ENCODE measurements at regions not wholly inside any gene's neighbourhood (a gene's known extent, or its start where the extent isn't known, plus 50 kb on each side); places are given as distances from the start of the nearest gene placed in this dataset.

- Histone ChIP-seq H3K9me3 (ENCODE audit: insufficient read depth in 2 of 2, low read depth in 1 of 2, low read length in 1 of 2) (no peaks in the 10 kb centered on the region), H4K20me1 (replicated peaks in 1 of 2; ENCODE audit: control insufficient read depth in 1 of 2, insufficient read depth in 2 of 2, low read length in 2 of 2) (no peaks in the 10 kb centered on the region), H3K27me3 (replicated peaks in 1 of 4; ENCODE audit: control insufficient read depth in 3 of 4, extremely low read depth in 1 of 4, insufficient read depth in 3 of 4, low read length in 3 of 4) (no peaks in the 10 kb centered on the region), H2BK120ac (replicated peaks; ENCODE audit: low read depth, low read length) (no peak overlapping the region), H3K9ac (replicated peaks in 1 of 4; ENCODE audit: extremely low read depth in 1 of 4, low read depth in 3 of 4, low read length in 3 of 4) (no peak overlapping the region), H3K4me3 (ENCODE audit: extremely low read depth in 1 of 4, insufficient read depth in 2 of 4, low read depth in 3 of 4, low read length in 4 of 4) (no peak overlapping the region), H4K8ac (ENCODE audit: extremely low read depth, insufficient read depth, low read length) (no peak overlapping the region), H2BK12ac (ENCODE audit: low read depth, low read length) (no peak overlapping the region), H3K27ac (ENCODE audit: low read depth, low read length) (no peak overlapping the region), H2AFZ (ENCODE audit: low read length) (no peak overlapping the region), H4K91ac (replicated peaks; ENCODE audit: insufficient read length, low read length) (no peak overlapping the region), H3K56ac (replicated peaks; ENCODE audit: insufficient read length, low read depth, low read length) (no peak overlapping the region), H3K79me1 (ENCODE audit: low read depth, low read length) (no peaks in the 10 kb centered on the region), H3K23ac (ENCODE audit: insufficient read length) (no peak overlapping the region), H3K4ac (replicated peaks; ENCODE audit: insufficient read length, low read depth, low read length) (no peak overlapping the region), H3K36me3 (ENCODE audit: control insufficient read depth in 2 of 4, insufficient read depth in 4 of 4, low read length in 3 of 4) (no peaks in the 10 kb centered on the region), H3K79me2 (ENCODE audit: control insufficient read depth in 1 of 2, insufficient read depth in 2 of 2, low read length in 2 of 2) (no peaks in the 10 kb centered on the region), H3K4me1 (replicated peaks in 1 of 4; ENCODE audit: control insufficient read depth in 3 of 4, insufficient read depth in 4 of 4, low read length in 3 of 4) (peaks cover 0 to 3% (median 1%) of the 10 kb centered on the region in 4 experiments; a peak in 2 of 7 replicates), H3K23me2 (ENCODE audit: low read depth, low read length) (no peaks in the 10 kb centered on the region), H2BK5ac (ENCODE audit: low read depth, low read length) (no peak overlapping the region; the same call in 1 of the 2 replicates), H4K5ac (ENCODE audit: insufficient read length, low read depth, low read length) (no peak overlapping the region), H3K18ac (ENCODE audit: extremely low read depth, low read length) (no peak overlapping the region), H3K4me2 (ENCODE audit: insufficient read depth in 1 of 2, low read depth in 2 of 2, low read length in 2 of 2) (no peak overlapping the region), H2BK20ac (ENCODE audit: low read length) (no peak overlapping the region), H2AK5ac (ENCODE audit: low read depth, low read length) (no peak overlapping the region), H2BK15ac (ENCODE audit: low read length) (no peak overlapping the region), H3K14ac (ENCODE audit: insufficient read length) (no peak overlapping the region)
- FAIRE-seq (no peak), DNase-seq (ENCODE audit: low read depth in 1 of 2, low spot score in 2 of 2) (peak in 1 of 2 experiments; percentile 44)
- POLR2A ChIA-PET (ENCODE audit: partially characterized antibody), result no interaction called here
- 79% methylated on average over 7 of the region's 7 CpGs; no CpG with 5 or more reads in 1 of the 2 experiments for WGBS, 2 experiments (ENCODE audit: extremely low coverage in 1 of 2, insufficient coverage in 1 of 2, insufficient read length in 1 of 2, insufficient replicate concordance in 2 of 2, low coverage in 1 of 2, low lambda C conversion rate in 2 of 2, missing lambda C conversion rate in 1 of 2)
- CTCF ChIA-PET (ENCODE audit: partially characterized antibody), result interaction anchor here (1.1 kb wide), 1 partner anchor 19 kb away, joined by 3 read pairs; no protein-coding TSS in a partner anchor
- TF ChIP-seq RAD21 (IDR thresholded peaks at IDR 0.05 in 1 of 2, conservative IDR thresholded peaks at IDR 0.05 in 1 of 2; ENCODE audit: low read depth in 2 of 2, low read length in 2 of 2), result no peak
- no peak for TF ChIP-seq EP300 (IDR thresholded peaks at IDR 0.05; ENCODE audit: borderline replicate concordance in 1 of 2, low read depth in 2 of 2, low read length in 2 of 2)
- no peak for TF ChIP-seq RXRA (IDR thresholded peaks at IDR 0.05; ENCODE audit: insufficient read depth, low read depth, low read length)
- no peak for TF ChIP-seq CTCF (IDR thresholded peaks at IDR 0.05; ENCODE audit: control extremely low read depth in 1 of 3, insufficient read depth in 1 of 3, low read depth in 1 of 3, low read length in 3 of 3)
- no peak for TF ChIP-seq ZNF274 (IDR thresholded peaks at IDR 0.05; ENCODE audit: borderline replicate concordance, extremely low read depth, low read length)
- no peak for TF ChIP-seq GABPA (IDR thresholded peaks at IDR 0.05; ENCODE audit: borderline replicate concordance, insufficient read depth, low read length)
- no peak for TF ChIP-seq CTBP2 (IDR thresholded peaks at IDR 0.05; ENCODE audit: borderline replicate concordance, insufficient read depth, insufficient read length, low read length)
- TF ChIP-seq, protein P1, sequence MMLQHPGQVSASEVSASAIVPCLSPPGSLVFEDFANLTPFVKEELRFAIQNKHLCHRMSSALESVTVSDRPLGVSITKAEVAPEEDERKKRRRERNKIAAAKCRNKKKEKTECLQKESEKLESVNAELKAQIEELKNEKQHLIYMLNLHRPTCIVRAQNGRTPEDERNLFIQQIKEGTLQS (IDR thresholded peaks at IDR 0.05; ENCODE audit: insufficient read depth, low read depth, low read length), result no peak
- TF ChIP-seq KDM5A (IDR thresholded peaks at IDR 0.05; ENCODE audit: low read length), result no peak
Observed at GRCh38 chr4:171157462-171158082, 655.6 kb upstream of the GALNTL6 start.
